PFSK-1 (cell line): ENCODE measurements at regions not wholly inside any gene's neighbourhood (a gene's known extent, or its start where the extent isn't known, plus 50 kb on each side); places are given as distances from the start of the nearest gene placed in this dataset.

ENCODE experiments used
- POLR2AphosphoS5 ChIP-seq: IDR thresholded peaks from 2 replicates; pipeline ENCODE4 v1.6.1; 2012; ENCODE audit warnings: low read depth, mild to moderate bottlenecking, control low read depth, low read length, moderate library complexity
- SIN3A ChIP-seq: IDR thresholded peaks from 2 replicates; pipeline ENCODE4 v1.6.1; 2012; ENCODE audit warnings: mild to moderate bottlenecking, low read length, moderate library complexity, borderline replicate concordance; ENCODE audit not compliant: insufficient read depth
- TAF1 ChIP-seq: IDR thresholded peaks from 2 replicates; pipeline ENCODE4 v1.6.1; 2012; ENCODE audit warnings: low read length, control low read depth, borderline replicate concordance; ENCODE audit not compliant: insufficient read depth
- TF ChIP-seq, protein P1 (sequence below), 2 experiments: IDR thresholded peaks; 2 replicates each; pipeline versions ENCODE4 v1.6.1 to v1.8.0; 2011 to 2012; ENCODE audit warnings: low read depth in 2 of 2, low read length in 2 of 2, control low read depth in 1 of 2, inconsistent platforms in 1 of 2, mild to moderate bottlenecking in 1 of 2, moderate library complexity in 1 of 2; ENCODE audit not compliant: insufficient read depth in 1 of 2

DNA sequence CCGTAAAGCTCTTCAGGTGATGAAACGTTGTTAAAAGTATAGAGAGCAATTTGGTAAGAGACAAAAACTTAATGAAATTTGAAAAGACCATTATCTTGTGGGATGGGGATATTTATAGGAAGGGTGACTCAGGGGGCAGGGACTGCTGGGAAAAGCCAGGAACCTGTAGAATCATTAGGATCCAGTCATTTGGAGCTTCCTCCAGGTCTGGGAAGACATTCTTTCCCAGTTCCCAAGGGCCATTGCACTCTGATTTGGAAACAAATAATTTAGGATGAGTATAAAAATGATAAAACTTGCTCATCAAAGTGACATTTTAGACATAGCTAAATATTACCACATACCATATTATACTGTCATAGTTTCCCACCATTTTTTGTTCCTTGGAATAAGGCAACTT lies 143.9 kb downstream of the PFKFB3 start:
- TF ChIP-seq, protein P1, sequence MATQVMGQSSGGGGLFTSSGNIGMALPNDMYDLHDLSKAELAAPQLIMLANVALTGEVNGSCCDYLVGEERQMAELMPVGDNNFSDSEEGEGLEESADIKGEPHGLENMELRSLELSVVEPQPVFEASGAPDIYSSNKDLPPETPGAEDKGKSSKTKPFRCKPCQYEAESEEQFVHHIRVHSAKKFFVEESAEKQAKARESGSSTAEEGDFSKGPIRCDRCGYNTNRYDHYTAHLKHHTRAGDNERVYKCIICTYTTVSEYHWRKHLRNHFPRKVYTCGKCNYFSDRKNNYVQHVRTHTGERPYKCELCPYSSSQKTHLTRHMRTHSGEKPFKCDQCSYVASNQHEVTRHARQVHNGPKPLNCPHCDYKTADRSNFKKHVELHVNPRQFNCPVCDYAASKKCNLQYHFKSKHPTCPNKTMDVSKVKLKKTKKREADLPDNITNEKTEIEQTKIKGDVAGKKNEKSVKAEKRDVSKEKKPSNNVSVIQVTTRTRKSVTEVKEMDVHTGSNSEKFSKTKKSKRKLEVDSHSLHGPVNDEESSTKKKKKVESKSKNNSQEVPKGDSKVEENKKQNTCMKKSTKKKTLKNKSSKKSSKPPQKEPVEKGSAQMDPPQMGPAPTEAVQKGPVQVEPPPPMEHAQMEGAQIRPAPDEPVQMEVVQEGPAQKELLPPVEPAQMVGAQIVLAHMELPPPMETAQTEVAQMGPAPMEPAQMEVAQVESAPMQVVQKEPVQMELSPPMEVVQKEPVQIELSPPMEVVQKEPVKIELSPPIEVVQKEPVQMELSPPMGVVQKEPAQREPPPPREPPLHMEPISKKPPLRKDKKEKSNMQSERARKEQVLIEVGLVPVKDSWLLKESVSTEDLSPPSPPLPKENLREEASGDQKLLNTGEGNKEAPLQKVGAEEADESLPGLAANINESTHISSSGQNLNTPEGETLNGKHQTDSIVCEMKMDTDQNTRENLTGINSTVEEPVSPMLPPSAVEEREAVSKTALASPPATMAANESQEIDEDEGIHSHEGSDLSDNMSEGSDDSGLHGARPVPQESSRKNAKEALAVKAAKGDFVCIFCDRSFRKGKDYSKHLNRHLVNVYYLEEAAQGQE (IDR thresholded peaks at IDR 0.05; ENCODE audit: insufficient read depth in 1 of 2, low read depth in 2 of 2, low read length in 2 of 2), result no peak
- TF ChIP-seq POLR2AphosphoS5 (no peak), TAF1 (no peak), SIN3A (no peak)
